SIG-M5 (cell line): ENCODE measurements at regions not wholly inside any gene's neighbourhood (a gene's known extent, or its start where the extent isn't known, plus 50 kb on each side); places are given as distances from the start of the nearest gene placed in this dataset.
"Not testable (repeated sequence)": the region's sequence is repeated elsewhere in the genome, so short reads cannot be mapped to it uniquely, and the experiment has no call there.

Experiments
- DNase-seq: peaks from one replicate; lab custom pipeline; 2025; lab: John Stamatoyannopoulos, UW

GRCh38 chr6:27623103-27623502 is 150.2 kb upstream of the ZNF184 start:
- DNase-seq: no peak

DNA sequence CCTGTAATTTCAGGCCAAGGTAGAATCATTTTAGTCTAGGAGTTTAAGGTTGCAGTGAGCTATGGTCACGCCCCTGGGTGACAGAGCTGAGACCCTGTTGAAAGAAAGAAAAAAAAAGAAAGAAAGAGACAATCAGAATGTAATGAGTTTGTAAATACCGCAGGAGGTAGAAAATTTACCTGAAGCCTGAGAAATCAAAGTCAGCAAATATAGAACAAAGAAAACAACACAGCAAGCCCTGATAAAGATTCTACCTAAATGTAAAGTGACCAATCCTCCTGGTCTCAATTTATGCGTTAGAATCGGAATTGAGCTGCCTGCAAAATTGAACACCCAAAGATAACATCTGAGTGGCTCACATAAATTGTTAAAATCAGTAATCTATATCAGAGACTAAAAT is 146.5 kb upstream of the ZNF184 start:
- no peak for DNase-seq

- no peak for DNase-seq
Observed at GRCh38 chr6:27617700-27618689, 145.1 kb upstream of the ZNF184 start.

GRCh38 chr6:27617046-27617687 is 144.3 kb upstream of the ZNF184 start:
- DNase-seq: no peak

GRCh38 chr6:27616328-27617045 is 143.6 kb upstream of the ZNF184 start:
- DNase-seq: no peak

- DNase-seq: no peak
Observed at GRCh38 chr6:27611451-27611850, 138.5 kb upstream of the ZNF184 start.

DNA sequence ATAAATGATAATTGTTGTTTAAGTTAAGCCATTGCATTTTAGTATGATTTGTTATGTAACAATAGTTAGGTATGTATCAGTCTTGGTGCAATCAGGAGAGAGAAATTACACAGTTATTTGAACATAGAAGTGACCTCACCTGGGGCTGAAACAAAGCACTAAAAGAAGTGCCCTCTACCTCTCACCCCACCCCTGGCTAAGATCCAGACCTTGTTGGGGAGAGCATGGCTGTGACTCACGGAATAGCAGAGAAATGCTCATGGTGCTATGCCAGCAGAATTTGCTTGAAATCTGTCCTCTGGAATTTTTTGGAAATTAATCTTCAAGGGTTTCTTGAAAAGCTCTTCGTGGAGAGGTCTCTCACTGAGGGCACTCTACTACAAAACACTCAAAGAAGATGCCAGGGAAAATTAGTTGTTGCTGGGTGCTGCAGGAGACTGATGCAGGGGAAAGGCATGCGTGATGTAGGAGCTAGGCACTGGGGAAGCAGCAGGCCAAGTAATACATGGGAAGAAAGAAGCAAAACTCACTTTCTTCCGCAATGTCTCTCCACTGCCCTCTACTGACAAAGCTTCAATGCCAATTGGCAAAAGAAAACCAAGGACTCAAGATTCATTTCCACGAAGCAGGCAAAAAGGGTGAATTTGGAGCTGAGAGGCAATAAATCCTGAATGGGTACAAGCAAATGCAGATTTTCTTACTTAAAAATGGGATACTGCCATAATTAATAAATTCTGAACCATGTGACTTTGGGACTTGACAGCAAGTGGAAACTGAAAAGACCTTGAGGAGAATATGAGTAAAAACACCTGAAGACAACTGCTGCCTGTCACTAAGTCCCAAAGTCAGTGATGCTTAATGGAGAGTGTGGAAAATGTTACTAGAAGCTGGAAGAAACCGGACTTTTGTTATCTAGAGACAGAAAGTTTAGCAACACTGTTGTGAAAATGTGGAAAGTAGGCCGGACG is 136.3 kb upstream of the ZNF184 start:
- DNase-seq: no peak

DNA sequence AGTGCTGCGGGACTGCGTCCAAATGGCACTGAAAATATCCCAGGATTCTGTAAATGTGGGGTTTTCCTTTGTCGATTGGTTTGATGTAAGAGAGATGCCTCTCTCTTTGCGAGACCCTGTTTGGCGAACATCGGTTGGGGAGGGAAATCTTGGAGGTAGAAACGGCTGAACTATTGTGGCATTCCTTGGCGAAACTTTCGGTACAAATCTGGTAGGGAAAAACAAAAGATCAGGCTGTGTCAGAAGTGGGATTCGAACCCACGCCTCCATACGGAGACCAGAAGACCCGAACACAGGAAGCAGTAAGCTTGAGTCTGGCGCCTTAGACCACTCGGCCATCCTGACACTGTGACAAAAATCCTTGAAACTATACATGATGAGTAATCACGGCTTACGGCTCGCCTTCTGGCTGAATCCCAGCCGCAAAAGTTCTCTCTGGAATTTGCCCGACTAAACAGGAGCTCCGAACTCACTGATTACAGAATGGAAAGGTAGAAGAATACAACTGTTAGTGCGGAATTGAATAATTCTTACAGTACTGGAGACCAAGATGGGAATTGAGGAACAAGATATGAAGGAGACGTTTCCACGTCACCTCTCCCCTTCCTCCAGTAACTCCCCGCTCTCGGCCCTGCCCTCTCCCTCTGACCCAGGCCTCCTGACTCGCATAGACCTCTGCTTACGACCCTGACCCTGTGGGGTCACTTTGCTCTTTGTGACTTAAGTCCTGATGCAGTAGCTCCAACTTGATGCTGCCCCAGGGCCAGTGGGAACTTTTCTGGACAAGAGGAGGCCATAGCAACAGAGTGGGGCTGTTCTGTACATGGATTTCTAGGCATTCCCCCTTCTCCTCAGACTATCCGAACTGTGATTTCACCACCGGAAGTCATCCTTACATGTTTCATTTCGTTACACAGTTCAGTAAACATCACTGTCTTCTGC is 132.8 kb upstream of the ZNF184 start:
- no peak for DNase-seq

GRCh38 chr6:27604986-27605385 is 132.1 kb upstream of the ZNF184 start:
- no peak for DNase-seq

GRCh38 chr6:27601668-27602254 is 128.9 kb upstream of the ZNF184 start:
- DNase-seq: peak; percentile 62

- DNase-seq: no peak
Observed at GRCh38 chr6:27599859-27600532, 127.1 kb upstream of the ZNF184 start.

DNA sequence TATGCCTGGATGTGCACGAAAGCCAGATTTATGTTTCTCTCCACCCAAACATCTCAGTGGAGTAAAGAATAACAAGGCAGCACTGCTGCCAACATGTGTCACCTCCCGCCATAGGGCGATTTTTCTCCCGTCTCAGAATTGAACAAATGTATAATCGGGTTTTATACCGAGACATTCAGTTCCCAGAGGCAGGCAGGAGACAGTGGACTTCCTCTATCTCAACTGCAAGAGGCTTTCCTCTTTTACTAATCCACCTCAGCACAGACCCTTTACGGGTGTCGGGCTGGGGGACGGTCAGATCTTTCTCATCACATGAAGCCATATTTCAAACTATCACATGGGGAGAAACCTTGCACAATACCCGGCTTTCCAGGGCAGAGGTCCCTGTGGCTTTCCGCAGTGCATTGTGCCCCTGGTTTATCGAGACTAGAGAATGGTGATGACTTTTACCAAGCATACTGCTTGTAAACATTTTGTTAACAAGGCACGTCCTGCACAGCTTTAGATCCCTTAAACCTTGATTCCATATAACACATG is 124.2 kb upstream of the ZNF184 start:
- not testable (repeated sequence) for DNase-seq

GRCh38 chr6:27593861-27594260 is 121.0 kb upstream of the ZNF184 start:
- no peak for DNase-seq

DNA sequence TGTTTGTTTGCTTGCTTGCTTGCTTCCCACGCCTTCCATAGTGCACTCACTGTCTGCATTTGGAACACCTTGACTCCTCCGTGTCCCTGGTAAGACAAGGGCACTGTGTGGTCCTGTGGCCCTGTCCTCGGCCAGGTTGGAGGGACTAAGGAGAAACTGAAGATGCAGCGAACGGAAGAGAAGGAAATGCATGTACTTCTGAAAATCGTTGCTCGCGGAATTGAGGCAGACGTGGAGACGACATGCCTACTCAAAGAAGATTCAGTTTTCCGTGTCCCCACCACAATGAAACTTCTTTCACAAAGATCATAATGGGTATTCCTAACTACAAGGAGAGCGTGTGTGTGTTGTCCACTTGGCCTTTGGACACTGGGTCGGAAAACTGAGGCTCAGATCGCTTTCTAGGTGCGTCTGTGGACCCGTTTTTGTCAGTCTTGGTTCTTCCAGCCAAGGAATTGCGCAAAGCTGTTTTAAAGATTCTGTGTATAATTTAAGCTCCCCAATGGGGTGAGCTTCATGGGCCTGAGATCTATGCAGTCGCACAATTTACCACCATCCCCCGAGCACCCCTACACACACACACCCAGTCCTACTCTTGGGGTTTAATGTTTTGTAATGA is 120.4 kb upstream of the ZNF184 start:
- DNase-seq: no peak

DNA sequence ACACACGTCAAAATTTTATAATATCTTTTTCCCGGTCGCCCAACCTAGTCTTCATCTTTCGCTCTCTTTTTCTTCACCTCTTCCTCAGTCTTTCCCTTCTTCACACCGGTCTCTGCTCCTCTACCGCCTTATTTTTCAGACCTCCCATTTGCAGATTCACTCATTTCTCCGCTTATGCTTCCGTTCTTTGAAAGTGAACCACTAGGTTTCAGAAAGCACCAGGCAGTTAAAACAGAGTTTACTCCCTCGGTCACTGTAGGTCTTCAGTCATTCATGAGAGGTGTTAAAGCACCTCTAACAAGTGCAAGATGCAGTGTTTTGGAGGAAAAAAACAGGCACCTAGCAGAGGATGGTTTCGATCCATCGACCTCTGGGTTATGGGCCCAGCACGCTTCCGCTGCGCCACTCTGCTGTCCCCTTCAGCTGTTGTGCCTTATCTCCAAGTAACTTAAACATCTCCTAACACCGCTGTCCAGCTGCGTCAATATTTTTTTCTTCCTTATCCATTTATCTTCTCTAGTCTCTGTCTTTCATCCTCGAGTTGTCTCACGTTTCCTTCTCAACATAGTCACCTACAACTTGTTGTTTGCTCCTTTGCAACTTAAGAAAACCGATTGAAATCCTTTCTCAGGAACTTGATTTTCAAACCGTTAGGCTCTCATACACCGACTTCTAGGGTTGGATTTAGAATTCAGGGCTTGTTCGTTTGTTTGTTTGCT is 119.7 kb upstream of the ZNF184 start:
- no peak for DNase-seq

DNA sequence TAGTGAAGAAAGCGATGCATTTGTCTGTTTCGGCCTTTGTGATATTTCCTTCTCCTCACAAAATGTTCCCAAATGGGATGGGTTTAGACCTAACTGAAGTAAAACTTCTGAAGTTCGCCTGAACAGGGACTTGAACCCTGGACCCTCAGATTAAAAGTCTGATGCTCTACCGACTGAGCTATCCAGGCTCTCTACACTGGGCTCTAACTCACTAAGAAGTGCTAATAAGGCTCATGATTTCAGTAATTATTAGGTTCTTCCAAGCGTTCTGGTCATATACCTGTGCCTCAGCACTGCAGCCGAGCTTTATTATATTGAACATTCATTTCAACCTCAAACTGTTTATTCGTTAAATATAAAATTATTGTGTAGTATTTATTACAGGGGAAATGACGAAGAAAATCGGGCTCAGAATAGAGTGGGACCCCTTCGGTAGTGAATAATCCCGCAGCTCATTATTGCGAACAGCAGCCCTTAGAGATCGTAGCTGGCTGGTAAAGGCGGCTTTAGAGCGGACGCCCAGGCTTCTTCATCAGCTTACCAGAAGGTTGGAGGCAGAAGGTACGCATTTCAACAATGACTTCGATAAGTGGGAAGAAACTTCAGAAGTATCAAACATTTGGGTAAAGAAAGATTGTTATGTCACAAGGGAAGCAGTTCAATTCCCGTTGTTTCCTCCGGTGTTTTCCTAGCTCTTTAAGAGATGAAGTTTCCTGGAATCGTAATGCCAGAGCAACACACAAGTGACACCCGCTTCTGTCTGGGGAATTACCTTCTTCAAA is 119.0 kb upstream of the ZNF184 start:
- no peak for DNase-seq

- DNase-seq: not testable (repeated sequence)
Observed at GRCh38 chr6:27585316-27585715, 112.4 kb upstream of the ZNF184 start.
